ENCODE measurements at regions not wholly inside any gene's neighbourhood (a gene's known extent, or its start where the extent isn't known, plus 50 kb on each side); places are given as distances from the start of the nearest gene placed in this dataset.

GRCh38 chr4:32745351-32745750, 2025.2 kb downstream of the PCDH7 start:
- Histone ChIP-seq H2AK5ac (ENCODE audit: insufficient read length, low read length) (no peak overlapping the region), H4K8ac (replicated peaks; ENCODE audit: insufficient read length, low read depth, low read length) (no peak overlapping the region), H3K23me2 (ENCODE audit: insufficient read length, low read depth, low read length, poor library complexity, severe bottlenecking) (no peaks in the 10 kb centered on the region), H3K79me1 (ENCODE audit: insufficient read depth, low read depth, low read length, poor library complexity, severe bottlenecking) (no peaks in the 10 kb centered on the region), H3T11ph (ENCODE audit: low read length) (no peak overlapping the region), H3K4ac (ENCODE audit: low read depth, low read length) (no peak overlapping the region), H3K18ac (ENCODE audit: insufficient read length, low read depth, low read length) (no peak overlapping the region), H2AFZ (ENCODE audit: low read length) (no peak overlapping the region), H4K91ac (ENCODE audit: insufficient read length, low read depth, low read length) (no peak overlapping the region), H3K4me2 (ENCODE audit: insufficient read depth, insufficient read length, low read length) (no peak overlapping the region), H4K5ac (ENCODE audit: insufficient read length, low read depth, low read length) (no peak overlapping the region), H3K79me2 (ENCODE audit: insufficient read depth, low read length) (no peaks in the 10 kb centered on the region), H2BK20ac (ENCODE audit: low read depth, low read length, poor library complexity, severe bottlenecking) (no peak overlapping the region), H3K14ac (ENCODE audit: insufficient read depth, low read length) (no peak overlapping the region), H2BK12ac (ENCODE audit: insufficient read length, low read depth, low read length) (no peak overlapping the region), H4K20me1 (ENCODE audit: control insufficient read depth, insufficient read depth, insufficient read length) (no peaks in the 10 kb centered on the region), H2BK15ac (ENCODE audit: low read depth, low read length) (no peak overlapping the region), H3K4me1 (ENCODE audit: insufficient read depth, low read length) (no peaks in the 10 kb centered on the region), H3K27me3 (ENCODE audit: insufficient read depth, low read length) (no peaks in the 10 kb centered on the region), H3K27ac (ENCODE audit: insufficient read length, low read depth, low read length) (no peak overlapping the region), H3K9ac (ENCODE audit: extremely low read depth, insufficient read length, low read length) (no peak overlapping the region), H3K56ac (ENCODE audit: insufficient read length, low read depth, low read length) (no peak overlapping the region), H3K9me3 (ENCODE audit: control insufficient read depth, low read depth, low read length) (no peaks in the 10 kb centered on the region), H3K23ac (ENCODE audit: insufficient read length, low read depth, low read length) (no peak overlapping the region), H2BK5ac (ENCODE audit: insufficient read length, low read length) (no peak overlapping the region), H2BK120ac (ENCODE audit: low read depth, low read length, poor library complexity, severe bottlenecking) (no peak overlapping the region)
- Mint-ChIP-seq H3K36me3 (ENCODE audit: insufficient read depth in 1 of 3, low read depth in 3 of 3) (no peaks in the 10 kb centered on the region), H3K27ac (no peak overlapping the region), H3K4me1 (no peaks in the 10 kb centered on the region), H3K9me3 (no peaks in the 10 kb centered on the region), H3K4me3 (no peak overlapping the region), H3K27me3 (ENCODE audit: low read depth) (no peaks in the 10 kb centered on the region)
- no CpG with 5 or more reads among the region's 1 CpG for WGBS (ENCODE audit: extremely low coverage, insufficient read length, low lambda C conversion rate)
- DNase-seq, result no peak
- TF ChIP-seq CTCF (conservative IDR thresholded peaks at IDR 0.05), result no peak

Measured in H9 (cell line).